ENCODE measurements at regions not wholly inside any gene's neighbourhood (a gene's known extent, or its start where the extent isn't known, plus 50 kb on each side); places are given as distances from the start of the nearest gene placed in this dataset.

DNA sequence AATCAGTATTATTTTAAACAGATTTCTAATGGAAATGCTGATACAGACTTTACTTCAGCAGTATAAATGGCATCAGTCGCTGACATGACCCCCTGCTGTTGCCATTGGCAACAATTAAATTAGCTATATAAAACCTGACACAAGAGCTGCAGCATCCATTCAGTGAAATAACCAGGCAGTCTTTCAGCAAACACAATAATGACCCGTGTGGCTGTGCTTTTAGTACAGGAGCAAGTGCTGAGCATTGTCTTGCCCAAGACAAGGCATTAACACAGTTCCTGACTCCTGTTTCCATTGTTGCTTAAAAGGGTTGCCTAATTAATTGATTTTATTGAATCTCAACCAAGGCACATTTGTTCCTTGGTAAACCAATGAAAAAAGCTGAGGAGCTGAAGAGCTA, 382.1 kb downstream of the HACE1 start:
- H3K9me2 ChIP-seq (replicated peaks; ENCODE audit: low read length), result no peaks in the 10 kb centered on the region
- no peaks in the 10 kb centered on the region for H4K20me1 ChIP-seq (ENCODE audit: low read length)
- H3K36me3 ChIP-seq (ENCODE audit: low read depth, low read length), result no peaks in the 10 kb centered on the region
- TF ChIP-seq EZH2phosphoT487 (IDR thresholded peaks at IDR 0.05; ENCODE audit: borderline replicate concordance, low read length) (no peak), EZH2 (IDR thresholded peaks at IDR 0.05; ENCODE audit: low read length, unreplicated experiment) (no peak)
- TF ChIP-seq, protein P1, sequence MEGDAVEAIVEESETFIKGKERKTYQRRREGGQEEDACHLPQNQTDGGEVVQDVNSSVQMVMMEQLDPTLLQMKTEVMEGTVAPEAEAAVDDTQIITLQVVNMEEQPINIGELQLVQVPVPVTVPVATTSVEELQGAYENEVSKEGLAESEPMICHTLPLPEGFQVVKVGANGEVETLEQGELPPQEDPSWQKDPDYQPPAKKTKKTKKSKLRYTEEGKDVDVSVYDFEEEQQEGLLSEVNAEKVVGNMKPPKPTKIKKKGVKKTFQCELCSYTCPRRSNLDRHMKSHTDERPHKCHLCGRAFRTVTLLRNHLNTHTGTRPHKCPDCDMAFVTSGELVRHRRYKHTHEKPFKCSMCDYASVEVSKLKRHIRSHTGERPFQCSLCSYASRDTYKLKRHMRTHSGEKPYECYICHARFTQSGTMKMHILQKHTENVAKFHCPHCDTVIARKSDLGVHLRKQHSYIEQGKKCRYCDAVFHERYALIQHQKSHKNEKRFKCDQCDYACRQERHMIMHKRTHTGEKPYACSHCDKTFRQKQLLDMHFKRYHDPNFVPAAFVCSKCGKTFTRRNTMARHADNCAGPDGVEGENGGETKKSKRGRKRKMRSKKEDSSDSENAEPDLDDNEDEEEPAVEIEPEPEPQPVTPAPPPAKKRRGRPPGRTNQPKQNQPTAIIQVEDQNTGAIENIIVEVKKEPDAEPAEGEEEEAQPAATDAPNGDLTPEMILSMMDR (conservative IDR thresholded peaks at IDR 0.05; ENCODE audit: low read depth, low read length), result no peak
- ChIA-PET CTCF (no interaction called here), POLR2A (ENCODE audit: unreplicated experiment) (no interaction called here)
- H3K9me3 ChIP-seq (ENCODE audit: low read length), result no peaks in the 10 kb centered on the region
- H2AFZ ChIP-seq (ENCODE audit: low read length), result no peak overlapping the region
- DNase-seq (no peak), ATAC-seq (no peak)
- no peak overlapping the region for H3K4me2 ChIP-seq (ENCODE audit: low read length)
- no peaks in the 10 kb centered on the region for H3K4me1 ChIP-seq (ENCODE audit: insufficient read depth, low read length)
- no peak overlapping the region for H3K9ac ChIP-seq (ENCODE audit: low read length)
- no peaks in the 10 kb centered on the region for H3F3A ChIP-seq (ENCODE audit: low read length, unreplicated experiment)
- H3K79me2 ChIP-seq (ENCODE audit: low read length), result no peaks in the 10 kb centered on the region
- intact Hi-C loops (cut with micrococcal nuclease), result no loop called here
- no peak overlapping the region for H3K4me3 ChIP-seq (ENCODE audit: low read length)
- H3K27me3 ChIP-seq (ENCODE audit: low read length), result no peaks in the 10 kb centered on the region
- no peak overlapping the region for H3K27ac ChIP-seq (ENCODE audit: low read length)
- no TSS peak for BruUV-seq (replicated peaks)

DNA sequence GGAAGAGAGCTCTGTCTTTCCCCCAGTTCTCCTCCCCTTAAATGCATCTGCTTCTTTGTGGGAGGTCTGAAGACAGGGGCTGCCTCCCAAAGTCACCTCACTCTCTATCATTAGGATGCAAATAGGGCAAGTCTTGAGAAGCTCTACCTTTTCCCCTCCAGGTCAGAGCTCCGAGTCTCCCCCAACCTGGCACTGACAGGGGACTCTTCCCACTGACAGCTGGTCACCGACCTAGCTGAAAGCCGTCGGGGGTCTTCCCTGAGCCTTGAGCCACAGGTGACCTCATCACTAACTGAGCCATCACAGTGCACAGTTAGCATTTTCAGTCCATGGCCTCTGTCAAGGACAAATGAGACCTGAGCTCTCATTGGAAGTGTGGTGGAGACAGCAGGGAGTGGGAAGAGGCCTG, 386.7 kb downstream of the HACE1 start:
- no peak for ATAC-seq
- POLR2A ChIA-PET (ENCODE audit: unreplicated experiment), result no interaction called here
- Histone ChIP-seq H3K79me2 (ENCODE audit: low read length) (no peaks in the 10 kb centered on the region), H2AFZ (ENCODE audit: low read length) (no peak overlapping the region), H3K9ac (ENCODE audit: low read length) (no peak overlapping the region), H3K9me2 (replicated peaks; ENCODE audit: low read length) (no peaks in the 10 kb centered on the region), H3F3A (ENCODE audit: low read length, unreplicated experiment) (no peaks in the 10 kb centered on the region), H3K36me3 (ENCODE audit: low read depth, low read length) (no peaks in the 10 kb centered on the region), H3K4me2 (ENCODE audit: low read length) (no peak overlapping the region), H3K4me3 (ENCODE audit: low read length) (no peak overlapping the region), H3K27ac (ENCODE audit: low read length) (no peak overlapping the region), H3K27me3 (ENCODE audit: low read length) (no peaks in the 10 kb centered on the region), H3K4me1 (ENCODE audit: insufficient read depth, low read length) (no peaks in the 10 kb centered on the region), H3K9me3 (ENCODE audit: low read length) (no peaks in the 10 kb centered on the region), H4K20me1 (ENCODE audit: low read length) (no peaks in the 10 kb centered on the region)
- intact Hi-C loops (cut with micrococcal nuclease), result no loop called here
- BruUV-seq (replicated peaks), result no TSS peak
- DNase-seq, result no peak
- CTCF ChIA-PET, result no interaction called here
- TF ChIP-seq EZH2 (IDR thresholded peaks at IDR 0.05; ENCODE audit: low read length, unreplicated experiment) (no peak), EZH2phosphoT487 (IDR thresholded peaks at IDR 0.05; ENCODE audit: borderline replicate concordance, low read length) (no peak)

DNA sequence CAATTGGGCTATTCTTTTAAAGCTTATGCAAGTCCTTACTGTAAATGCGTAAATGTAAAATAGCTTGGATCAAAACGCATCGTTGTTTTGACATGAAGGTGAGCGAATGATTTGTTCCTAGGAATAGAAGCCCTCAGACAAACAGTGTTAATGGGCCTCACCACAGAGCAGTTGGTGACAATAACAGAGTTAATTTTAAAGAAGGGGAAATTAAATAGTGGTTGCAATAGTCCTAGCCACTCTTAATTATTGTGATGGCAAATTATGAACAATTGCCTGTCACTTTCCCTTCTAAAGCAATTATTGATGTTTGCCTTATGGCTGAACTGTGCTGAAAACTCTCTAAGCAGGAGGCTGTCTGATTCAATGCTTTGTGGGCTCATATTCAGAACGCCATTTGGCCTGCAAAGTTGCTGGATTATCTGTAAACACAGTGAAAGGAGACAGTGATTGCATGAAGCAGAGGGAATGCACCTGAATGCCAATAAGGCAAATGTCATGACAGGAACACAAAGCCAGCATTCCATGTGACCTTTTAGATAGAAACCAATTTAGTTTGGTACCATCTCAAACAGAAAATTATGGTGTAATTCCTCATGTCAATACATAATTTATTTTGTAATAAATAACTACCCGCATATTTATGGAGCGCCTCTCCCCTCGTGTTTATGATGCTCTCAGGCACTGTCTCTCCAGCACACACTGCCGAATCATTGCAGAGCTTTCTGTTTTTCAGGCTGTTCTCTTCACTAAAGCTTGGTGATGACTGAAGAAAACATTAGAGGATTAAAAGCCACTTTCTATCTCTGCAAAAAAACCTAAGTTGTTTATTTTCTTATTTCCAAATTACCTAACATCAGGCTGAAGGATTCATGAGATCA, 387.5 kb downstream of the HACE1 start:
- ATAC-seq, result no peak
- H4K20me1 ChIP-seq (ENCODE audit: low read length), result no peaks in the 10 kb centered on the region
- intact Hi-C loops (cut with micrococcal nuclease), result no loop called here
- no peak overlapping the region for H3K4me3 ChIP-seq (ENCODE audit: low read length)
- no peaks in the 10 kb centered on the region for H3K4me1 ChIP-seq (ENCODE audit: insufficient read depth, low read length)
- H3K9me2 ChIP-seq (replicated peaks; ENCODE audit: low read length), result no peaks in the 10 kb centered on the region
- no peaks in the 10 kb centered on the region for H3K27me3 ChIP-seq (ENCODE audit: low read length)
- POLR2A ChIA-PET (ENCODE audit: unreplicated experiment), result no interaction called here
- no peaks in the 10 kb centered on the region for H3K79me2 ChIP-seq (ENCODE audit: low read length)
- no peaks in the 10 kb centered on the region for H3K9me3 ChIP-seq (ENCODE audit: low read length)
- H3F3A ChIP-seq (ENCODE audit: low read length, unreplicated experiment), result no peaks in the 10 kb centered on the region
- BruUV-seq (replicated peaks), result no TSS peak
- no peak for DNase-seq
- CTCF ChIA-PET, result no interaction called here
- no peak overlapping the region for H3K9ac ChIP-seq (ENCODE audit: low read length)
- H2AFZ ChIP-seq (ENCODE audit: low read length), result no peak overlapping the region
- H3K27ac ChIP-seq (ENCODE audit: low read length), result no peak overlapping the region
- TF ChIP-seq EZH2 (IDR thresholded peaks at IDR 0.05; ENCODE audit: low read length, unreplicated experiment), result no peak
- no peak for TF ChIP-seq EZH2phosphoT487 (IDR thresholded peaks at IDR 0.05; ENCODE audit: borderline replicate concordance, low read length)
- TF ChIP-seq, protein P1 (conservative IDR thresholded peaks at IDR 0.05; ENCODE audit: low read depth, low read length), result no peak
- H3K36me3 ChIP-seq (ENCODE audit: low read depth, low read length), result no peaks in the 10 kb centered on the region
- no peak overlapping the region for H3K4me2 ChIP-seq (ENCODE audit: low read length)

Data from PC-3 (cell line).